Loucy (cell line): ENCODE measurements at regions not wholly inside any gene's neighbourhood (a gene's known extent, or its start where the extent isn't known, plus 50 kb on each side); places are given as distances from the start of the nearest gene placed in this dataset.

ENCODE experiments used
- H2AFZ ChIP-seq: fragments of 200-600 bp; sonication (generic); 2 replicates; pipeline ENCODE4 v1.6.0; 2016; ENCODE audit warnings: antibody characterized with exemption, mild to moderate bottlenecking, low read length, moderate library complexity
- H3F3A ChIP-seq: fragments of 200-600 bp; 2 replicates; pipeline ENCODE4 v1.6.0; 2016; ENCODE audit warnings: antibody characterized with exemption, low read depth, mild to moderate bottlenecking
- H3K27me3 ChIP-seq: fragments of 200-600 bp; sonication (generic); 2 replicates; pipeline ENCODE4 v1.6.1; 2014; ENCODE audit warnings: low read length, mild to moderate bottlenecking; ENCODE audit not compliant: insufficient read depth, poor library complexity, severe bottlenecking
- H3K36me3 ChIP-seq: fragments of 200-600 bp; sonication (generic); 2 replicates; pipeline ENCODE4 v1.6.1; 2016; ENCODE audit warnings: low read length; ENCODE audit not compliant: insufficient read depth
- H3K4me1 ChIP-seq: fragments of 200-600 bp; sonication (generic); 2 replicates; pipeline ENCODE4 v1.5.1; 2014; ENCODE audit warnings: low read length, mild to moderate bottlenecking; ENCODE audit not compliant: insufficient read depth, poor library complexity, severe bottlenecking
- H3K4me2 ChIP-seq: fragments of 200-600 bp; sonication (generic); 2 replicates; pipeline ENCODE4 v1.6.0; 2014; ENCODE audit warnings: antibody characterized with exemption, low read length, low read depth, mild to moderate bottlenecking; ENCODE audit not compliant: poor library complexity, severe bottlenecking
- H3K4me3 ChIP-seq: fragments of 200-600 bp; sonication (generic); 2 replicates; pipeline ENCODE4 v1.5.1; 2014; ENCODE audit warnings: low read length, mild to moderate bottlenecking, mixed read lengths; ENCODE audit not compliant: poor library complexity, severe bottlenecking
- H3K79me2 ChIP-seq: fragments of 200-600 bp; sonication (generic); 2 replicates; pipeline ENCODE4 v1.6.1; 2014; ENCODE audit warnings: low read length; ENCODE audit not compliant: insufficient read depth
- H3K9ac ChIP-seq: fragments of 200-600 bp; sonication (generic); 2 replicates; pipeline ENCODE4 v1.6.0; 2014; ENCODE audit warnings: mild to moderate bottlenecking, low read depth, low read length, moderate library complexity; ENCODE audit not compliant: poor library complexity, severe bottlenecking
- H3K9me2 ChIP-seq: fragments of 200-600 bp; sonication (generic); replicated peaks from 2 replicates; pipeline ENCODE4 v1.6.1; 2016; ENCODE audit warnings: low read depth, low read length, mixed read lengths
- H3K9me3 ChIP-seq: fragments of 200-600 bp; sonication (generic); 2 replicates; pipeline ENCODE4 v1.6.1; 2014; ENCODE audit warnings: mild to moderate bottlenecking, antibody characterized with exemption, low read length, low read depth; ENCODE audit not compliant: insufficient read depth
- H4K20me1 ChIP-seq: fragments of 200-600 bp; sonication (generic); 2 replicates; pipeline ENCODE4 v1.6.0; 2014; ENCODE audit warnings: antibody characterized with exemption, low read length, mild to moderate bottlenecking; ENCODE audit not compliant: insufficient read depth, poor library complexity, severe bottlenecking
- CTCF ChIP-seq: fragments of 200-600 bp; sonication (generic); conservative IDR thresholded peaks from 2 replicates; pipeline ENCODE4 v1.5.1; 2014; ENCODE audit warnings: mild to moderate bottlenecking, antibody characterized with exemption, low read length
- EZH2phosphoT487 ChIP-seq: fragments of 200-600 bp; IDR thresholded peaks from 2 replicates; pipeline ENCODE4 v1.6.1; 2018; ENCODE audit warnings: antibody characterized with exemption, mild to moderate bottlenecking, moderate library complexity, borderline replicate concordance

DNA sequence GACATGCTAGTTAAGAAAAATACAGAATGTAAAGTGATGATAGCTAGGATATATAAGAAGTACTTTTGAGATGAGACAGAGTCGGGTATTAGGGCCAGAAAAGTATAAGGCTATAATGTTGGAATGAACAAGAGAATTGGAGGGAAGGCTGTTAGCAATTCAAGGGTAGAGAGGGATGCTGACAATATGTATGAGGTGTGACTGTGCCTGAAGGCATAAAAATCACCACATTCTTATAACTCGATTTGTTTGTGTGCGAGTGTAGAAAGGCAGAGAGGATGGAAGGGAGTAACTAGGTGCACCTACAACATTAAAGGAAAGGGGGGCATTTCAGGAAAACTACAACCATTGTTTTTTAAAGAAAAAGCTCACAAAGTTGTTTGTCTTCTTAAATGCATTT is 86.0 kb downstream of the FAT4 start:
- no peak for TF ChIP-seq EZH2phosphoT487
- no peaks in the 10 kb centered on the region for H3F3A ChIP-seq
- no peaks in the 10 kb centered on the region for H3K9me3 ChIP-seq
- no peak overlapping the region for H3K4me2 ChIP-seq
- no peaks in the 10 kb centered on the region for H3K9me2 ChIP-seq
- H3K36me3 ChIP-seq, result no peaks in the 10 kb centered on the region
- no peaks in the 10 kb centered on the region for H4K20me1 ChIP-seq
- no peaks in the 10 kb centered on the region for H3K4me1 ChIP-seq
- no peaks in the 10 kb centered on the region for H3K79me2 ChIP-seq
- no peak overlapping the region for H3K4me3 ChIP-seq
- no peak overlapping the region for H2AFZ ChIP-seq
- H3K27me3 ChIP-seq, result no peaks in the 10 kb centered on the region
- H3K9ac ChIP-seq, result no peak overlapping the region

GRCh38 chr4:125401784-125402183 is 87.0 kb downstream of the FAT4 start:
- H3K4me2 ChIP-seq, result no peak overlapping the region
- H3K27me3 ChIP-seq, result no peaks in the 10 kb centered on the region
- no peaks in the 10 kb centered on the region for H3K4me1 ChIP-seq
- no peak overlapping the region for H3K9ac ChIP-seq
- H3K79me2 ChIP-seq, result no peaks in the 10 kb centered on the region
- H2AFZ ChIP-seq, result no peak overlapping the region
- H3F3A ChIP-seq, result no peaks in the 10 kb centered on the region
- H3K9me2 ChIP-seq, result no peaks in the 10 kb centered on the region
- H3K9me3 ChIP-seq, result no peaks in the 10 kb centered on the region
- no peak for TF ChIP-seq EZH2phosphoT487
- no peak for TF ChIP-seq CTCF
- no peaks in the 10 kb centered on the region for H4K20me1 ChIP-seq
- no peak overlapping the region for H3K4me3 ChIP-seq
- no peaks in the 10 kb centered on the region for H3K36me3 ChIP-seq

DNA sequence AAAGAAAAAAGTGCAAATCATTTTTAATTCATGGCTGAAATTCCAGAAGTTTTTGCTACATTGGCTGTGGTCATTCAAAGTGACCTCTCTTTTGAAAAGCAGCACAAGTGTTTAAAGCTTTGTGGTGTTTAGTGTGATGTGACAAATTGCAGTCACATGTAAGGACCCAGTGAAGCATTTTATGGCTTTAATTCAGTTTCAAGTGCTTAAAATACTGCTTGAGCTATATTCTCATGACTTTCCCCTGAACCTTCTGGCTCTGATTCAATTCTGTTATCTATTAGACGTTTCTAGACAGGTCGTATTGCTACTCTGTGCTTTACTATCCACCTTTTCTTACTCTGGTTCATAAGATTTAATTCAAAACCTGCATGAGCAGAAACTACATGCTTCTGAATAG is 105.8 kb downstream of the FAT4 start:
- no peaks in the 10 kb centered on the region for H3K4me1 ChIP-seq
- no peaks in the 10 kb centered on the region for H3K27me3 ChIP-seq
- H3K9me3 ChIP-seq, result no peaks in the 10 kb centered on the region; the same call in 1 of the 2 replicates
- H4K20me1 ChIP-seq, result no peaks in the 10 kb centered on the region
- H2AFZ ChIP-seq, result no peak overlapping the region
- no peak overlapping the region for H3K9ac ChIP-seq
- no peak for TF ChIP-seq EZH2phosphoT487
- no peak for TF ChIP-seq CTCF
- no peaks in the 10 kb centered on the region for H3K9me2 ChIP-seq
- no peaks in the 10 kb centered on the region for H3K79me2 ChIP-seq
- H3K4me3 ChIP-seq, result no peak overlapping the region
- H3F3A ChIP-seq, result no peaks in the 10 kb centered on the region
- H3K4me2 ChIP-seq, result no peak overlapping the region
- H3K36me3 ChIP-seq, result no peaks in the 10 kb centered on the region

- no peaks in the 10 kb centered on the region for H3K4me1 ChIP-seq
- H3K9me2 ChIP-seq, result no peaks in the 10 kb centered on the region
- H3K79me2 ChIP-seq, result no peaks in the 10 kb centered on the region
- H3K4me2 ChIP-seq, result no peak overlapping the region
- H3K27me3 ChIP-seq, result no peaks in the 10 kb centered on the region
- H3K9me3 ChIP-seq, result no peaks in the 10 kb centered on the region; the same call in 1 of the 2 replicates
- H4K20me1 ChIP-seq, result no peaks in the 10 kb centered on the region
- H3K4me3 ChIP-seq, result no peak overlapping the region
- H3F3A ChIP-seq, result no peaks in the 10 kb centered on the region
- H3K9ac ChIP-seq, result no peak overlapping the region
- TF ChIP-seq CTCF, result no peak
- no peak for TF ChIP-seq EZH2phosphoT487
- H3K36me3 ChIP-seq, result no peaks in the 10 kb centered on the region
- H2AFZ ChIP-seq, result no peak overlapping the region
Observed at GRCh38 chr4:125421547-125421946, 106.8 kb downstream of the FAT4 start.
